B cell (primary cell): ENCODE measurements at regions not wholly inside any gene's neighbourhood (a gene's known extent, or its start where the extent isn't known, plus 50 kb on each side); places are given as distances from the start of the nearest gene placed in this dataset.

Experiments
- ATAC-seq: fragments of 200-7000 bp; cut with Tn5 transposase; one replicate; pipeline ENCODE4 v1.10.0; 2021; ENCODE audit warnings: low read depth, mild to moderate bottlenecking, moderate number of reproducible peaks, moderate library complexity
- CTCF ChIA-PET: fragments of 350-600 bp; sonication (Branson Sonifier 250); formaldehyde crosslinking; loops from one replicate; lab custom pipeline; 2021; ENCODE audit warnings: antibody characterized with exemption, inconsistent platforms; lab: Charles Lee
- POLR2A ChIA-PET: fragments of 350-600 bp; sonication (Branson Sonifier 250); formaldehyde crosslinking; loops from one replicate; lab custom pipeline; 2021; ENCODE audit warnings: antibody characterized with exemption; lab: Charles Lee
- DNase-seq: peaks from one replicate; pipeline ENCODE4 v3.0.0; 2013
- H2AFZ ChIP-seq: 2 replicates; pipeline ENCODE4 v1.6.1; 2012; ENCODE audit warnings: mild to moderate bottlenecking, low read depth, low read length; ENCODE audit not compliant: insufficient read depth, poor library complexity, severe bottlenecking
- H3K27ac ChIP-seq, 2 donors: 1 replicate in 1 of 2; 2 replicates in 1 of 2; pipeline ENCODE4 v1.5.1; 2012 to 2013; ENCODE audit warnings: low read length in 2 of 2, mild to moderate bottlenecking in 2 of 2, moderate library complexity in 1 of 2
- H3K27me3 ChIP-seq, 4 experiments: fragments of 200-600 bp in 1 of 4; sonication (generic) in 1 of 4; replicated peaks in 1 of 4; 1 replicate in 2 of 4; 2 replicates in 2 of 4; pipeline versions ENCODE4 v1.6.1 to v1.7.0; 2013 to 2016; ENCODE audit warnings: low read length in 3 of 4, mild to moderate bottlenecking in 2 of 4, mixed read lengths in 1 of 4, moderate library complexity in 1 of 4; ENCODE audit not compliant: insufficient read depth in 4 of 4, control insufficient read depth in 3 of 4; ENCODE audit errors: control extremely low read depth in 1 of 4
- H3K36me3 ChIP-seq, 2 experiments: replicated peaks in 1 of 2; 1 replicate in 1 of 2; 2 replicates in 1 of 2; pipeline versions ENCODE4 v1.6.1 to v1.7.1; 2013; ENCODE audit warnings: low read length in 1 of 2; ENCODE audit not compliant: insufficient read depth in 2 of 2, control insufficient read depth in 1 of 2; ENCODE audit errors: control extremely low read depth in 1 of 2, extremely low read depth in 1 of 2
- H3K4me1 ChIP-seq, 2 donors: fragments of 200-600 bp in 1 of 2; sonication (generic) in 1 of 2; 1 replicate in 1 of 2; 2 replicates in 1 of 2; pipeline versions ENCODE4 v1.5.1 to v1.6.1; 2013 to 2017; ENCODE audit warnings: low read length in 2 of 2; ENCODE audit not compliant: control insufficient read depth in 2 of 2, insufficient read depth in 2 of 2
- H3K4me2 ChIP-seq: replicated peaks from 2 replicates; pipeline ENCODE3; 2012; ENCODE audit warnings: mild to moderate bottlenecking, low read depth, low read length; ENCODE audit not compliant: poor library complexity, severe bottlenecking
- H3K4me3 ChIP-seq, 5 experiments: fragments of 200-600 bp in 1 of 5; sonication (generic) in 1 of 5; 1 replicate in 3 of 5; 2 replicates in 2 of 5; pipeline versions ENCODE4 v1.5.1 to v1.7.0; 2011 to 2016; ENCODE audit warnings: low read length in 4 of 5, mild to moderate bottlenecking in 4 of 5, low read depth in 2 of 5, control low read depth in 1 of 5, moderate library complexity in 1 of 5; ENCODE audit not compliant: insufficient read depth in 1 of 5; ENCODE audit errors: control extremely low read depth in 1 of 5, extremely low read depth in 1 of 5
- H3K79me2 ChIP-seq: fragments of 200-600 bp; sonication (generic); one replicate; pipeline ENCODE4 v1.6.0; 2016; ENCODE audit warnings: low read length; ENCODE audit not compliant: control insufficient read depth, insufficient read depth
- H3K9ac ChIP-seq: fragments of 200-600 bp; sonication (generic); 2 replicates; pipeline ENCODE4 v1.6.1; 2017; ENCODE audit warnings: mild to moderate bottlenecking, low read length, moderate library complexity
- H3K9me3 ChIP-seq, 3 donors: one replicate each; pipeline versions ENCODE4 v1.6.1 to v1.7.1; 2013; ENCODE audit warnings: low read length in 2 of 3; ENCODE audit not compliant: control insufficient read depth in 2 of 3, insufficient read depth in 1 of 3; ENCODE audit errors: control extremely low read depth in 1 of 3
- H4K20me1 ChIP-seq: 2 replicates; pipeline ENCODE4 v1.6.0; 2012; ENCODE audit warnings: mild to moderate bottlenecking, low read length; ENCODE audit not compliant: insufficient read depth, control insufficient read depth, poor library complexity, severe bottlenecking
- H3K27ac Mint-ChIP-seq: one replicate; pipeline ENCODE4 v1.8.0; 2021; ENCODE audit warnings: mixed read lengths
- H3K27me3 Mint-ChIP-seq: one replicate; pipeline ENCODE4 v1.8.0; 2021; ENCODE audit warnings: mixed read lengths
- H3K4me1 Mint-ChIP-seq: one replicate; pipeline ENCODE4 v1.8.0; 2021; ENCODE audit warnings: mixed read lengths
- H3K4me3 Mint-ChIP-seq: one replicate; pipeline ENCODE4 v1.8.0; 2021; ENCODE audit warnings: mixed read lengths
- H3K9me3 Mint-ChIP-seq: one replicate; pipeline ENCODE4 v1.8.0; 2022; ENCODE audit warnings: mixed read lengths; ENCODE audit not compliant: insufficient read depth
- EZH2 ChIP-seq: IDR thresholded peaks from 2 replicates; pipeline ENCODE4 v1.6.1; 2012; ENCODE audit warnings: borderline replicate concordance, low read depth, mild to moderate bottlenecking, moderate library complexity, low read length; ENCODE audit not compliant: insufficient read depth, poor library complexity, severe bottlenecking
- WGBS: methylation state at CpG from one replicate; pipeline ENCODE4 v1.1.5; 2013; ENCODE audit warnings: missing lambda C conversion rate; ENCODE audit not compliant: insufficient coverage; 5-methylcytosine and 5-hydroxymethylcytosine counted together
- intact Hi-C: fragments of 100-400 bp; cut with micrococcal nuclease; formaldehyde crosslinking; loops from one replicate; pipeline ENCODE4 v1.10.0; 2022
- TF ChIP-seq, protein P1 (sequence below): fragments of 200-600 bp; IDR thresholded peaks from one replicate; pipeline ENCODE4 v1.8.0; 2022; ENCODE audit warnings: antibody characterized with exemption, mild to moderate bottlenecking

GRCh38 chr1:79797487-79797886 lies 791.0 kb upstream of the ADGRL4 start:
- Mint-ChIP-seq H3K9me3 (peaks cover 5% of the 10 kb centered on the region), H3K4me3 (no peak overlapping the region), H3K4me1 (peaks cover 1% of the 10 kb centered on the region), H3K27ac (no peak overlapping the region), H3K27me3 (no peaks in the 10 kb centered on the region)
- no peaks in the 10 kb centered on the region for H4K20me1 ChIP-seq
- no peaks in the 10 kb centered on the region for H3K36me3 ChIP-seq
- DNase-seq = no peak
- no peak overlapping the region for H3K27ac ChIP-seq
- no peak overlapping the region for H3K4me2 ChIP-seq
- no peaks in the 10 kb centered on the region for H3K79me2 ChIP-seq
- no peaks in the 10 kb centered on the region for H3K27me3 ChIP-seq
- no peak overlapping the region for H3K4me3 ChIP-seq
- no peak overlapping the region for H3K9ac ChIP-seq
- H3K9me3 ChIP-seq = peaks cover 0 to 7% (median 0%) of the 10 kb centered on the region in 3 donors
- no peaks in the 10 kb centered on the region for H3K4me1 ChIP-seq
- CTCF ChIA-PET = no interaction called here
- intact Hi-C loops = no loop called here
- H2AFZ ChIP-seq = no peak overlapping the region
- POLR2A ChIA-PET = no interaction called here
- TF ChIP-seq, protein P1, sequence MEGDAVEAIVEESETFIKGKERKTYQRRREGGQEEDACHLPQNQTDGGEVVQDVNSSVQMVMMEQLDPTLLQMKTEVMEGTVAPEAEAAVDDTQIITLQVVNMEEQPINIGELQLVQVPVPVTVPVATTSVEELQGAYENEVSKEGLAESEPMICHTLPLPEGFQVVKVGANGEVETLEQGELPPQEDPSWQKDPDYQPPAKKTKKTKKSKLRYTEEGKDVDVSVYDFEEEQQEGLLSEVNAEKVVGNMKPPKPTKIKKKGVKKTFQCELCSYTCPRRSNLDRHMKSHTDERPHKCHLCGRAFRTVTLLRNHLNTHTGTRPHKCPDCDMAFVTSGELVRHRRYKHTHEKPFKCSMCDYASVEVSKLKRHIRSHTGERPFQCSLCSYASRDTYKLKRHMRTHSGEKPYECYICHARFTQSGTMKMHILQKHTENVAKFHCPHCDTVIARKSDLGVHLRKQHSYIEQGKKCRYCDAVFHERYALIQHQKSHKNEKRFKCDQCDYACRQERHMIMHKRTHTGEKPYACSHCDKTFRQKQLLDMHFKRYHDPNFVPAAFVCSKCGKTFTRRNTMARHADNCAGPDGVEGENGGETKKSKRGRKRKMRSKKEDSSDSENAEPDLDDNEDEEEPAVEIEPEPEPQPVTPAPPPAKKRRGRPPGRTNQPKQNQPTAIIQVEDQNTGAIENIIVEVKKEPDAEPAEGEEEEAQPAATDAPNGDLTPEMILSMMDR = no peak
- TF ChIP-seq EZH2 = no peak
- WGBS = 100% methylated on average over 1 of the region's 3 CpGs
- no peak for ATAC-seq

GRCh38 chr1:79796434-79796833 lies 789.9 kb upstream of the ADGRL4 start:
- TF ChIP-seq, protein P1 = no peak
- no peak for TF ChIP-seq EZH2
- Histone ChIP-seq H3K36me3 (no peaks in the 10 kb centered on the region), H3K4me1 (no peaks in the 10 kb centered on the region), H3K27me3 (no peaks in the 10 kb centered on the region), H3K79me2 (no peaks in the 10 kb centered on the region), H3K27ac (no peak overlapping the region), H3K4me2 (no peak overlapping the region), H2AFZ (no peak overlapping the region), H3K9ac (no peak overlapping the region), H3K4me3 (no peak overlapping the region), H4K20me1 (no peaks in the 10 kb centered on the region), H3K9me3 (peaks cover 0 to 7% (median 0%) of the 10 kb centered on the region in 3 donors)
- ATAC-seq (no peak), DNase-seq (no peak)
- Mint-ChIP-seq H3K4me3 (no peak overlapping the region), H3K9me3 (peaks cover 5% of the 10 kb centered on the region), H3K27ac (no peak overlapping the region), H3K4me1 (peaks cover 1% of the 10 kb centered on the region), H3K27me3 (no peaks in the 10 kb centered on the region)
- POLR2A ChIA-PET = no interaction called here
- intact Hi-C loops = no loop called here
- CTCF ChIA-PET = no interaction called here
- WGBS = 86% methylated on average over 1 of the region's 1 CpG
